NCI-H1436 treated with DMSO at 0.1 percent for 48 hours (cell line): ENCODE measurements at regions not wholly inside any gene's neighbourhood (a gene's known extent, or its start where the extent isn't known, plus 50 kb on each side); places are given as distances from the start of the nearest gene placed in this dataset.
"Not testable (repeated sequence)": the region's sequence is repeated elsewhere in the genome, so short reads cannot be mapped to it uniquely, and the experiment has no call there.

Source experiments
- DNase-seq: peaks from one replicate; lab custom pipeline; 2025; lab: John Stamatoyannopoulos, UW

DNA sequence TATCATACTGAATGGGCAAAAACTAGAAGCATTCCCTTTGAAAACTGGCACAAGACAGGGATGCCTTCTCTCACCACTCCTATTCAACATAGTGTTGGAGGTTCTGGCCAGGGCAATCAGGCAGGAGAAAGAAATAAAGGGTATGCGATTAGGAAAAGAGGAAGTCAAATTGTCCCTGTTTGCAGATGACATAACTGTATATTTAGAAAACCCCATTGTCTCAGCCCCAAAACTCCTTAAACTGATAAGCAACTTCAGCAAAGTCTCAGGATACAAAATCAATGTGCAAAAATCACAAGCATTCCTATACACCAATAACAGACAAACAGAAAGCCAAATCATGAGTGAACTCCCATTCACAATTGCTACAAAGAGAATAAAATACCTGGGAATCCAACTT lies 52.5 kb upstream of the CCDC71L start:
- not testable (repeated sequence) for DNase-seq

- not testable (repeated sequence) for DNase-seq
Observed at GRCh38 chr7:106714590-106715442, 53.9 kb upstream of the CCDC71L start.

- DNase-seq: no peak
Observed at GRCh38 chr7:106715730-106716129, 54.8 kb upstream of the CCDC71L start.

GRCh38 chr7:106717254-106717954 lies 56.4 kb upstream of the CCDC71L start:
- no peak for DNase-seq

- no peak for DNase-seq
Observed at GRCh38 chr7:106717955-106718871, 57.3 kb upstream of the CCDC71L start.

DNA sequence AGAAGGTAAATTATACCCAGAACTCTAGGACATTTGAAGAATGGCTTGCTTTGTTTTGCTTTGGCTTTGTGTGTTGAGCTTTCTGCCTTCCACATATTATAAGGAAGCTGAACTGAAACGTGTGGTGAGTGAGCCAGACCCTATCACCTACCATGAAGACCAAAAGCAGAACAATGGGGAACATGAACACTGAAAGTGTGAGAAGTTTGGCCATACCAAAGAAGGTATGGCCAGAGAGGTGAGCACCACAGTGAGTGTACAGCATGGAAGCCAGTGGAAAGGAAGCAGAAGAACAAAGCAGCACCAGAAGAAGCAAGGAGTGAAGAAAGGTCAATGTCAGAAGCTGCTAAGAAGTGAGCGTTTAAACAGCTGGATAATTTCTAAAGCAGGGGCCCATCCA lies 59.7 kb upstream of the CCDC71L start:
- DNase-seq: no peak

DNA sequence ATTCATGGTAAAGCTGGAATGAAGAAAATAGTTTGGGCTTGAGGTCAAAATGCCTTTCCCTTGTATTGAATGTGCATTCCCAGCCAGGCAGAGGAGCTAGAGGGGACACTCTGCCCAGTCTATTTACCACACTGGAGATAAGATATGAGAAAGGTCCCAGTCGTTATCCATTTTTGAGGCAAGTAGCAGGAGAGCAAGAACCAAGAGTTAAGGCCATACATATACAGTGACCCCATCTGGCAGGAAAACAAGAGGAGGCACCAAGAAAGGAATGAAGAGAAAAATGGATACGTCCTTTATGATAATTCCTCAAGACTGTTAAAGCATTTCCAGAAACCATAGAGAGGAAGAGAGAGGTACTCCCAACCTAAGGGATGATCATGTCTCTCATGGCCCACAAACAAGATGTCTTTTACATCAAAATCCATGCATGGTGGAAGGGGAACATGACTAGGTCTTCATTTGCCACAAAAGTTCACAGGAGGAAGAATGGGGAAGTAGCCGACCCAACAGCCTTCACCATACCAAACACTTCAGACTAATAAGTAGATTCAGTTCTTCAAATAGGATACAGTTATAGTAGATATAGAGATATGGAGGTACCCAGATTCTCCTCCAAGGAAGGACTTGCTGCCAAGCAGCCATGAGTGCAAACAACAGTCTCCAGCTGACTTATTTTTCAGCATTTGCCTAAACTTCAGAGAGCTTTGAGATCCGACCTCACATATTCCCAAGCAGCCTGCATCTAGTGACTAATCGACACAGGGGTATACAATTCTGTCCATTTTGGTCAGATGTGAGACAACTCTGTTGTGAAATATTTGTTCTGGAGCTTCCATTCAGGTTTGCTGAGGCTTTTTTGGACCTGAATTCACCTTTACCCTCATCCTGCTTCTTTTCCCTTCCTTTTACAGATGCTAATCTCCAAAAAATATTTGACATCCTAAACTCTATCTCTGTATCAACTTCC lies 61.1 kb upstream of the CCDC71L start:
- no peak for DNase-seq

- DNase-seq: no peak
Observed at GRCh38 chr7:106723398-106723797, 62.4 kb upstream of the CCDC71L start.

DNA sequence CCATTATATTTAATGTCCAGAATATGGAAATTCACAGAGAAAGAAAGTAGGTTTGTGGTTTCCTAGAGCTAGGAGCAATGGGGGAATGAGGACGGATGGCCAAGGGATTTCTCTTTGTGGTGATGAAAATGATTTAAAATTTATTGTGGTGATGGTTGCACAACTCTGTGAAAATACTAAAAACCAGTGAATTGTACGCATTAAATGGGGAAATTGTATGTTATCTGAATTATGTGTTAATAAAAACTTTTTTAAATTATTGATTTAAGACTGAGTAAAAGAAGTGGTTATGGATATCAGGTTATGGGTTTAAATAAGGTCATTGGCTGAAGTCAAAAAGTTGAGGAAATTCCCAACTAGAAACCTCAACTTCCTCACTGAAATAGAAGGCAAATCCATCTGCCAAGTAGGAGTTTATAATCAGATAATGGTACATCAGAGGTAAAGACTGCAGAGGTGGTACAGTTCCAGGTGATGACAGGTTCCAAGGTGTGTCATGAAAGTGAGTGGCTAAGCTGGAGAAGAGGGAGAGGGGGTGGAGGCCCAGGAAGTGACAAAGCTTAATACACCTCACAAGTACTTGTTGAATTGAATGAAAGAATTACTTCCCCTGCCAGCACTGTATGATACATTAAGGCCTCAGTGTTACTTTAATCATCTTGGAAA lies 68.9 kb upstream of the CCDC71L start:
- DNase-seq: no peak

DNA sequence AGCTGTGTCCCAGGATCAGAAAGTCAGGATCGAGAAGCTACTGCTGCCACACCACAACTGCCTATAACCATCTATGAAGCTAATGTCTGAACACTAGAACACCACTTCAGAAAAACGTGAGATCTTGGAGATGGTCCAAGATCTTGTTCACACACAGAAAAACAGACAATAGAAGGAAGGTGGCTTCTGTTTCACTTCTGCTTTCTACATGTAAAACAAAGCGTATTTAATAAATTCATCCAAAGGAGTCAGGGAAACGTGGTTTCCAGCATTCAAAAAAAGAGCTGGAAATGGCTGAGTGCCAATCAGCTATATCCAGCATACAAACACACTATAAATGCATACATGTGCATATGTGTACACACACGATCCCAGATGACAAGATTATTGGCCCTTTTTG lies 70.2 kb upstream of the CCDC71L start:
- no peak for DNase-seq

- no peak for DNase-seq
Observed at GRCh38 chr7:106731646-106732444, 70.9 kb upstream of the CCDC71L start.

DNA sequence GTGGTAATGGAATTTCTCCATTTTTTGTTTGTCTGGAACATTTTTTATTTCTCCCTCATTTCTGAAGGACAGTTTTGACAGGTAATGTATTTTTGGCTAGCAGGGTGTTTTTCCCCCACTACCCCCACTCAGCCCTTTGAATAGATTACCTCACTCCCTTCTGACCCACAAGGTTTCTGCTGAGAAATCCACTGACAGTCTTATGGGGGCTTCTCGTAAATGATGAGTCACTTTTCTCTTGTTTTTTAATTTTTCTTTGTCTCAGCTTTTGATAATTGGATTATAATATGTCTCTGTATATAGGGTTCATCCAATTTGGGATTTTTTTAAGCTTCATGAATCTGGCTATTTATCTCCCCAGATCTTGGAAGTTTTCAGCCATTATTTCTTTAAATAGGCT lies 74.7 kb upstream of the CCDC71L start:
- no peak for DNase-seq

DNA sequence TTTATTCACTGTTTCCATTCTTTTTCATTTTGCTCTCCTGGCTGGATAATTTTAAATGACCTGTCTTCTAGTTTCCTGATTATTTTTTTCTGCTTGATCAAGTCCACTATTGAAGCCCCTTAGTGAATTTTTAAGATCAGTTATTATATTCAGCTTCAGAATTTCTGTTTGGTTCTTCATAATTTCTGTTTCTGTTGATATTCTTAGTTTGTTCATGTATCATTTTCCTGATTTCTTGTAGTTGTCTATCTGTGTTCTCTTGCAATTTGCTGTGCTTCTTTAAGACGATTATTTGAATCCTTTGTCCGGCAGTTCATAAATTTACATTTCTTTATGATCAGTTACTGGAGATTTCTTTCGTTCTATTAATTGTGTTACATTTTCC lies 75.2 kb upstream of the CCDC71L start:
- DNase-seq: no peak

GRCh38 chr7:106736508-106737201 lies 75.7 kb upstream of the CCDC71L start:
- no peak for DNase-seq

GRCh38 chr7:106737202-106737562 lies 76.2 kb upstream of the CCDC71L start:
- DNase-seq: no peak

- DNase-seq: no peak
Observed at GRCh38 chr7:106740806-106741205, 79.8 kb upstream of the CCDC71L start.

DNA sequence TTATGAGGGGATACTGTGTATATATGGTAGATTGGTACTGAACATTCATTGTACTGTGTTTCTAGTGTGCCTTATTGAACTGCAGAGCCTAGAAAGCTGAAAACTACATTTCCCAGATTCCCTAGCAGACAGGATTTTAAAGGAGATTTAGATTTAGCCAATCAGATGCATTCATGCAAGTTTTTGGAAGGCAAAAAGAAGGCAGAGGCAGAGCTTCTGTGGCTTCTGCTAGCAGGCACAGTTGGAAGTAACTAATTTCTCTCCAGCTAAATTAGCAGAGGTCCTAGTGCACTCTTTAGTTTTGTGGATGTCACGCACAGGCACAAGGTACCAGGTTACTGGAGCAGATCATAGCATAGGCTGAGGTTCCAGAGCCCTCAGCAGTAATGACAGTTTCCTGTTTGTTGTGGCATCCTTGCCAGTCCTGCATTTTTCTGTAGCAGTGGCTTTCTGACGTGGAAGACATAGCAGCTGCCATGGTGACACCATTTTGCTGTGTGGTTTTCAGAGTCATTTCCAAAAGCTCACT lies 83.7 kb upstream of the CCDC71L start:
- no peak for DNase-seq

DNA sequence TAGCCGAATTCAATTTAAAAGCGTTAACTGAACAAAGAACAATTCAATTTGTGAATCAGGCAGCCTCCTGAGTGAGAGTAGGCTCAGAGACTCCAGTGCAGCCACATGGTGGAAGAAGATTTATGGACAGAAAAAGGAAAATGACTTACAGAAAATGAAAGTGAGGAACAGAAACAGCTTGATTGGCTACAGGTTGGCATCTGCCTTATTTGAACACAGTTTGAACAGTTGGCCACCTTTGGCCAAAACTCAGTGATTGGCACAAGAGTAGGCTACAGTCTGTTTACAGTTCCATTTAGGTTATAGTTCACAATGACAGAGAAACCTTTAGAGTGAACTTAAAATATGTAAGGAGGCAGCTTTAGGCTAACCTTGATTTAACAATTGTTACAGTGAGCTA lies 86.3 kb upstream of the CCDC71L start:
- not testable (repeated sequence) for DNase-seq

DNA sequence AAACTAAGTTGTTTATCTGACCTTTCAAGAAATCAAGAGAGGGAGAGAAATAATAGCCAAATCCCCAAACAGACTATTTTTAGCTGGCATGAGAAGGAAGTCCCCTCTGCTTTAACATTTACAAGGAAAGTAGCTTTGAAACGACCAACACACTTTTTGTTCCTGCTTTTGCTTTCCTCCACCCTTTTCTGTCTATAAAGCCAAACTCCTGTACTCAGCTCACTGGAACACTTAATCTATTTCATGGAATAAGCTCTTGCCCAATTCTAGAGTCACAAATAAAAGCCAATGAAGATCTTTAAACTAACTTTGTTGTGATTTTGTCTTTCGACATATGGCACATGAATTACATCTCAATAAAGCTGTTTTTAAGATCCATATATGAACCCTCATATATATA lies 86.8 kb upstream of the CCDC71L start:
- no peak for DNase-seq
